ENCODE measurements at regions not wholly inside any gene's neighbourhood (a gene's known extent, or its start where the extent isn't known, plus 50 kb on each side); places are given as distances from the start of the nearest gene placed in this dataset.

DNA sequence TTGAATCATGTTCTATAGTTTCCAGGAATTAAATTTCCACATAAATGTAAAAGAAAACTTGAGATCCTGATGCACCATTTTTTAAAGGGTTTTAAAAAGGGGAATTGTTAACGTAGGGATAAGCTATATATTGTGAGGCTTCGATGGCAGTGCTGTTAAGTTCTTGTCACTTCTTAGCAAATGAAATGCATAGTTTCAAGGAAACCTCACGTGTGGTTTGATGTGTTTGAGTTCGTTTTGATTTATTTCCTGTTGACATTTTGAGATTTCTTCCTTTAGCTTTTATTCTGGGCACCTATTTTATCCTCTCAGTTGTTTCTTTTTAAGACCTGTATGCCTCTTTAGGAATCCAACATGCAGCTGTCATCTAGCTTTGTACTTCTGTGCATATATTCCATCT is 301.0 kb downstream of the DOCK8 start:
- no peak for TF ChIP-seq NFIC (IDR thresholded peaks at IDR 0.05)
- TF ChIP-seq CEBPB (IDR thresholded peaks at IDR 0.05) = no peak
- TF ChIP-seq EGR1 (IDR thresholded peaks at IDR 0.05) = no peak
- no peak for TF ChIP-seq TAF1 (IDR thresholded peaks at IDR 0.05; ENCODE audit: low read depth)
- TF ChIP-seq YY1 (IDR thresholded peaks at IDR 0.05; ENCODE audit: low read depth) = no peak
- no peak for TF ChIP-seq ZBTB7A (IDR thresholded peaks at IDR 0.05; ENCODE audit: low read depth)
- no peak for TF ChIP-seq CREB1 (IDR thresholded peaks at IDR 0.05; ENCODE audit: low read depth)
- TF ChIP-seq FOXM1 (IDR thresholded peaks at IDR 0.05; ENCODE audit: borderline replicate concordance, low read depth) = no peak
- no peak for TF ChIP-seq TEAD4 (IDR thresholded peaks at IDR 0.05)
- TF ChIP-seq, protein P1, sequence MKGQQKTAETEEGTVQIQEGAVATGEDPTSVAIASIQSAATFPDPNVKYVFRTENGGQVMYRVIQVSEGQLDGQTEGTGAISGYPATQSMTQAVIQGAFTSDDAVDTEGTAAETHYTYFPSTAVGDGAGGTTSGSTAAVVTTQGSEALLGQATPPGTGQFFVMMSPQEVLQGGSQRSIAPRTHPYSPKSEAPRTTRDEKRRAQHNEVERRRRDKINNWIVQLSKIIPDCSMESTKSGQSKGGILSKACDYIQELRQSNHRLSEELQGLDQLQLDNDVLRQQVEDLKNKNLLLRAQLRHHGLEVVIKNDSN (IDR thresholded peaks at IDR 0.05) = no peak
- TF ChIP-seq RAD21 (IDR thresholded peaks at IDR 0.05; ENCODE audit: low read depth) = no peak
- no peak for TF ChIP-seq EP300 (IDR thresholded peaks at IDR 0.05; ENCODE audit: borderline replicate concordance)
- TF ChIP-seq, protein P2, sequence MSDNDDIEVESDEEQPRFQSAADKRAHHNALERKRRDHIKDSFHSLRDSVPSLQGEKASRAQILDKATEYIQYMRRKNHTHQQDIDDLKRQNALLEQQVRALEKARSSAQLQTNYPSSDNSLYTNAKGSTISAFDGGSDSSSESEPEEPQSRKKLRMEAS (IDR thresholded peaks at IDR 0.05) = no peak
- TF ChIP-seq TCF12 (IDR thresholded peaks at IDR 0.05; ENCODE audit: low read depth) = no peak
- TF ChIP-seq, protein P3, sequence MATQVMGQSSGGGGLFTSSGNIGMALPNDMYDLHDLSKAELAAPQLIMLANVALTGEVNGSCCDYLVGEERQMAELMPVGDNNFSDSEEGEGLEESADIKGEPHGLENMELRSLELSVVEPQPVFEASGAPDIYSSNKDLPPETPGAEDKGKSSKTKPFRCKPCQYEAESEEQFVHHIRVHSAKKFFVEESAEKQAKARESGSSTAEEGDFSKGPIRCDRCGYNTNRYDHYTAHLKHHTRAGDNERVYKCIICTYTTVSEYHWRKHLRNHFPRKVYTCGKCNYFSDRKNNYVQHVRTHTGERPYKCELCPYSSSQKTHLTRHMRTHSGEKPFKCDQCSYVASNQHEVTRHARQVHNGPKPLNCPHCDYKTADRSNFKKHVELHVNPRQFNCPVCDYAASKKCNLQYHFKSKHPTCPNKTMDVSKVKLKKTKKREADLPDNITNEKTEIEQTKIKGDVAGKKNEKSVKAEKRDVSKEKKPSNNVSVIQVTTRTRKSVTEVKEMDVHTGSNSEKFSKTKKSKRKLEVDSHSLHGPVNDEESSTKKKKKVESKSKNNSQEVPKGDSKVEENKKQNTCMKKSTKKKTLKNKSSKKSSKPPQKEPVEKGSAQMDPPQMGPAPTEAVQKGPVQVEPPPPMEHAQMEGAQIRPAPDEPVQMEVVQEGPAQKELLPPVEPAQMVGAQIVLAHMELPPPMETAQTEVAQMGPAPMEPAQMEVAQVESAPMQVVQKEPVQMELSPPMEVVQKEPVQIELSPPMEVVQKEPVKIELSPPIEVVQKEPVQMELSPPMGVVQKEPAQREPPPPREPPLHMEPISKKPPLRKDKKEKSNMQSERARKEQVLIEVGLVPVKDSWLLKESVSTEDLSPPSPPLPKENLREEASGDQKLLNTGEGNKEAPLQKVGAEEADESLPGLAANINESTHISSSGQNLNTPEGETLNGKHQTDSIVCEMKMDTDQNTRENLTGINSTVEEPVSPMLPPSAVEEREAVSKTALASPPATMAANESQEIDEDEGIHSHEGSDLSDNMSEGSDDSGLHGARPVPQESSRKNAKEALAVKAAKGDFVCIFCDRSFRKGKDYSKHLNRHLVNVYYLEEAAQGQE (IDR thresholded peaks at IDR 0.05; ENCODE audit: low read depth) = no peak

DNA sequence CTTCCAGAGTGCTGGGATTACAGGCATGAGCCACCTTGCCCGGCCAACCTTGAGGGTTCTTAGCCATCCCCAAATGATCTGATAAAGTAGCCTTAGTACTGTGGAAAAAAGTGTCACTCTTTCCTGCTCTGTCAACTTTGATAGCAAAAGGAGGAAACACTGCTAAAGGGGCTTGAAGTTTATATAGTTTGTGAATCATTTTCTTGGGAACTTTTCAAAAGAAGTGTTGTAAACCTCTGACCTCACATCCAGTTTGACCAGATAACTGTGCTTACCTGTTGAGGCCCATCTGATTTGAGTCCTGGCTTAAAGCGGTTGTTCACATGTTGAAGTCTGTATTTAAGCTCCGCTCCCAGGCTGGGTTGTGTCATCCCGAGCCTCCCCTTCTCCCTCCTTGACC is 303.3 kb downstream of the DOCK8 start:
- TF ChIP-seq TAF1 (IDR thresholded peaks at IDR 0.05; ENCODE audit: low read depth) (no peak), TEAD4 (IDR thresholded peaks at IDR 0.05) (no peak), NFIC (IDR thresholded peaks at IDR 0.05) (no peak), FOXM1 (IDR thresholded peaks at IDR 0.05; ENCODE audit: borderline replicate concordance, low read depth) (no peak), TCF12 (IDR thresholded peaks at IDR 0.05; ENCODE audit: low read depth) (no peak), EP300 (IDR thresholded peaks at IDR 0.05; ENCODE audit: borderline replicate concordance) (no peak)

DNA sequence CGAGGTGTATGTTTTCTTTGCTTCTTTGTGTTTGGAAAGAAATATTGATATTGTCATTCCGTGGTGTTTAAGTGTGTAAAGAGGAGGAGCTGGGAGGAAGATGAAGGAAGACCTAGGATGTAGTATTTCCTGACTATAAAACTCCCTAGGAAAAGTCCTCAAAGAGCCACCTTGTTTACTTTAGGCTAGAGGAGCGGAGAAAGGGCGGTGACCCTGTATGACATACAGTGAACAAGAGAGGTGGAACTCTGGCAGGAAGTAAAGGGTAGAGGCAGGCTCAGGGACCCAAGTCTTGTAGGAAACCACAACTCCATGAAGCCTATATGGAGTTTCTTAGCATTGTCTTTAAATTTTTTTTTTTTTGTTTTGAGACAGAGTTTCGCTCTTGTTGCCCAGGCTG is 303.9 kb downstream of the DOCK8 start:
- TF ChIP-seq CREB1 (IDR thresholded peaks at IDR 0.05; ENCODE audit: low read depth) = no peak
- no peak for TF ChIP-seq CEBPB (IDR thresholded peaks at IDR 0.05)
- no peak for TF ChIP-seq ZBTB7A (IDR thresholded peaks at IDR 0.05; ENCODE audit: low read depth)
- no peak for TF ChIP-seq NFIC (IDR thresholded peaks at IDR 0.05)
- TF ChIP-seq TEAD4 (IDR thresholded peaks at IDR 0.05) = no peak
- TF ChIP-seq TAF1 (IDR thresholded peaks at IDR 0.05; ENCODE audit: low read depth) = no peak
- TF ChIP-seq RAD21 (IDR thresholded peaks at IDR 0.05; ENCODE audit: low read depth) = no peak
- TF ChIP-seq FOXM1 (IDR thresholded peaks at IDR 0.05; ENCODE audit: borderline replicate concordance, low read depth) = no peak
- TF ChIP-seq YY1 (IDR thresholded peaks at IDR 0.05; ENCODE audit: low read depth) = no peak
- TF ChIP-seq, protein P3 (IDR thresholded peaks at IDR 0.05; ENCODE audit: low read depth) = no peak
- TF ChIP-seq, protein P2 (IDR thresholded peaks at IDR 0.05) = no peak
- TF ChIP-seq TCF12 (IDR thresholded peaks at IDR 0.05; ENCODE audit: low read depth) = no peak
- no peak for TF ChIP-seq EGR1 (IDR thresholded peaks at IDR 0.05)
- TF ChIP-seq, protein P1 (IDR thresholded peaks at IDR 0.05) = no peak
- no peak for TF ChIP-seq EP300 (IDR thresholded peaks at IDR 0.05; ENCODE audit: borderline replicate concordance)

DNA sequence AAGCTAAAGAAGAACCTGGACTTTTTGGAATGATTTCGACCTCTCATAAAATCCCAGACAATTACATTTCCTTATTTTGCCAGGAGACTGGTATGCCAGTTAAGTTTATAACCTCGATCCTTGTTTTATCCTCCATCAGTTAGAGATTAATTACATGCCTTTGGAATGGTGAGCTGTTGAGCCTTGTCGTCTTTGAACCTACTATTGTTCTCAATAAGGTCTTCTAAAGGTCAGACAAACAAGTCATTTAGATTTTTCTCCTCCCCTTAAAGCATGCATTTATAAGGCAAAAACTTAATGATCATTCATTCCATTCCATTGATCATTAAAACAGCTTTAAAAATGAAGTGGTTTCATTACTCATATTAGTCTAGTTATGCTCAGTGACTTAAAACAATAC is 304.9 kb downstream of the DOCK8 start:
- TF ChIP-seq, protein P1 (IDR thresholded peaks at IDR 0.05) = no peak
- no peak for TF ChIP-seq TCF12 (IDR thresholded peaks at IDR 0.05; ENCODE audit: low read depth)

DNA sequence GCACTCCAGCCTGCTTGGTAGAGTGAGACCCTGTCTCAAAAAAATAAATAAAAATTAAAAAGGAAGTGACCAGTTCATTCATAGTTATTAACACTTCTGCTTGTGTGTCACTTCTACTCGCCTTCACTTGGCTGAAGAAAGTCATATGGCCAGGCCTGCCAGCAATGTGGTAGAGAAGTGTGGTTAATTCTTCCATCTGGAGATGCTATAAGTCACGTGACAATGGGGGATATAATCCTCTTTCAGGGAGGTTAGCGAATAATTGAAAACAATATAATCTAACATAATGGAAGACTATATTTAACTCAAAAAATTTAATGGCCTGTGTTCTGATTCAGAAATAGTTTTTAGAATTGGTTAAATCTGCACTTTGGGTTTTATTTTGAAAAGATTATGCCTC is 305.6 kb downstream of the DOCK8 start:
- TF ChIP-seq, protein P2 (IDR thresholded peaks at IDR 0.05) = no peak
- TF ChIP-seq RAD21 (IDR thresholded peaks at IDR 0.05; ENCODE audit: low read depth) (no peak), TCF12 (IDR thresholded peaks at IDR 0.05; ENCODE audit: low read depth) (no peak), FOXM1 (IDR thresholded peaks at IDR 0.05; ENCODE audit: borderline replicate concordance, low read depth) (no peak), EP300 (IDR thresholded peaks at IDR 0.05; ENCODE audit: borderline replicate concordance) (no peak), CREB1 (IDR thresholded peaks at IDR 0.05; ENCODE audit: low read depth) (no peak), YY1 (IDR thresholded peaks at IDR 0.05; ENCODE audit: low read depth) (no peak), ZBTB7A (IDR thresholded peaks at IDR 0.05; ENCODE audit: low read depth) (no peak)
- TF ChIP-seq, protein P3 (IDR thresholded peaks at IDR 0.05; ENCODE audit: low read depth) = no peak
- TF ChIP-seq, protein P1 (IDR thresholded peaks at IDR 0.05) = no peak
